ENCODE measurements at regions not wholly inside any gene's neighbourhood (a gene's known extent, or its start where the extent isn't known, plus 50 kb on each side); places are given as distances from the start of the nearest gene placed in this dataset.
A peak's percentile ranks its signal among the peaks of the same experiment; 100 is the strongest.
"Not testable (repeated sequence)": the region's sequence is repeated elsewhere in the genome, so short reads cannot be mapped to it uniquely, and the experiment has no call there.

GRCh38 chr2:144128130-144128746 is 391.7 kb downstream of the ZEB2 start:
- H3K4me1 Mint-ChIP-seq = peaks cover 1% of the 10 kb centered on the region
- H3K4me3 Mint-ChIP-seq = no peak overlapping the region
- H3K27me3 Mint-ChIP-seq = no peaks in the 10 kb centered on the region
- peaks cover 3% of the 10 kb centered on the region for H3K9me3 Mint-ChIP-seq
- DNase-seq = no peak
- H3K27ac Mint-ChIP-seq = no peak overlapping the region
- peaks cover 17% of the 10 kb centered on the region for H3K36me3 Mint-ChIP-seq

GRCh38 chr2:144127693-144128092 is 392.2 kb downstream of the ZEB2 start:
- H3K4me1 Mint-ChIP-seq = peaks cover 1% of the 10 kb centered on the region
- peaks cover 17% of the 10 kb centered on the region for H3K36me3 Mint-ChIP-seq
- H3K27me3 Mint-ChIP-seq = no peaks in the 10 kb centered on the region
- DNase-seq = no peak
- H3K27ac Mint-ChIP-seq = no peak overlapping the region
- no peak overlapping the region for H3K4me3 Mint-ChIP-seq
- H3K9me3 Mint-ChIP-seq = peaks cover 3% of the 10 kb centered on the region

DNA sequence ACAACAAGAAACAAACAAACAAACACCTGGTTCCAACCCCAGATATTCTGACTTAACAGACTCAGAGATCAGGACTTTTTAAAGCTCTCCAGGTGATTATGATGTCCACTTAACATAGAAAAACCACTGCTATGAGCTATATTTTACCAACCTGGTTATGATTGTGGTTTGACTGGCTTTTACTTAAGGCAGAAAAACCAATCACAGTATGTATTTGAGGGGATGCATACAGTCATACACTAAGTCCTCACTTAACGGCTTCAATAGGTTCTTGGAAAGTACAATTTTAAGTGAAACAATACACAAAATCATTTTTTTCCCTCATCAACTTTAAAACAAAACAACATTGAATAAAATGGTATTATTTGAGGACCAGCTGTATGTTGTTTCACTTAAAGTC is 393.6 kb downstream of the ZEB2 start:
- H3K4me1 Mint-ChIP-seq = peaks cover 1% of the 10 kb centered on the region
- no peak overlapping the region for H3K4me3 Mint-ChIP-seq
- H3K27me3 Mint-ChIP-seq = no peaks in the 10 kb centered on the region
- DNase-seq = no peak
- peaks cover 3% of the 10 kb centered on the region for H3K9me3 Mint-ChIP-seq
- H3K36me3 Mint-ChIP-seq = peaks cover 17% of the 10 kb centered on the region
- no peak overlapping the region for H3K27ac Mint-ChIP-seq

GRCh38 chr2:144125751-144126150 is 394.2 kb downstream of the ZEB2 start:
- no peak overlapping the region for H3K27ac Mint-ChIP-seq
- no peak for DNase-seq
- H3K27me3 Mint-ChIP-seq = no peaks in the 10 kb centered on the region
- no peak overlapping the region for H3K4me3 Mint-ChIP-seq
- peaks cover 1% of the 10 kb centered on the region for H3K4me1 Mint-ChIP-seq
- H3K36me3 Mint-ChIP-seq = peaks cover 17% of the 10 kb centered on the region
- peaks cover 3% of the 10 kb centered on the region for H3K9me3 Mint-ChIP-seq

DNA sequence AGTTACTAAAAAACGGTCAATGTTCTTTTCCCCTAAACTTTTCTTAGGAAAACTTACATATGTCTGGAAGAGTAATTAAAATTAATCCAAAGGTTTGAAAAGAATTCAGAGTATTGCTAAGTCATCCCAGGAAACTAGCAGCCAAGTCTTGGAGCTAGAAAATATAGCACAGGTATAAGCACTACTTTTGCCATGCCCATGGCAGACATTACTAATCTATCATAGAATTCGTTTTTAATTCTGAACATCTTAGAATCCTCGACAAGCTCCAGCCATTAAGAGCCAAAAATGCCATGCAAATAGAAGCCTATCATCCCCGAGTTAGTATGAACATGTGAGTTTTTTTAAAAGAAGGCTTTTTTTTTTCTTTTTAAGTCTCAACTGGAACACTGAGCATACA is 395.0 kb downstream of the ZEB2 start:
- H3K4me1 Mint-ChIP-seq = peaks cover 1% of the 10 kb centered on the region
- H3K27me3 Mint-ChIP-seq = no peaks in the 10 kb centered on the region
- H3K9me3 Mint-ChIP-seq = peaks cover 3% of the 10 kb centered on the region
- no peak for DNase-seq
- H3K4me3 Mint-ChIP-seq = no peak overlapping the region
- no peak overlapping the region for H3K27ac Mint-ChIP-seq
- H3K36me3 Mint-ChIP-seq = peaks cover 17% of the 10 kb centered on the region

DNA sequence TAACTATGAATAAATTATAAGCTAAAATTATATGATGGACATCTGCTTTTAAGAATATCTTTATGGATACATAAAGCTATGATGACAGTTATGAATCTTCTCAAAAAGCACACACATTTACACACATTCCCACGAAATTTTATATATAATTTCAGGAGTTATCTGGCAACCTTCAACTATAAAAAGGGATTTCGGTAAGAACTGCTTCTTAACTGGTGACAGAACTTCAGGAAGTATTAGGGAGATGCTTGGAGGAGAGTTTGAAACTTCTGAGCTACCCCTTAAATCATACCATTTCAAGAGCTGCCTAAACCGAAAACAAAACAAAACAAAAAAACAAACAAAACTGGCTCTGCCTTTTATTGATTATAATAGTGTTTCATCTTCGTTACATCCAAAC is 399.4 kb downstream of the ZEB2 start:
- no peak overlapping the region for H3K4me3 Mint-ChIP-seq
- peaks cover 10% of the 10 kb centered on the region for H3K36me3 Mint-ChIP-seq
- no peaks in the 10 kb centered on the region for H3K9me3 Mint-ChIP-seq
- H3K27me3 Mint-ChIP-seq = no peaks in the 10 kb centered on the region
- H3K27ac Mint-ChIP-seq = no peak overlapping the region
- DNase-seq = no peak
- peaks cover 6% of the 10 kb centered on the region for H3K4me1 Mint-ChIP-seq

DNA sequence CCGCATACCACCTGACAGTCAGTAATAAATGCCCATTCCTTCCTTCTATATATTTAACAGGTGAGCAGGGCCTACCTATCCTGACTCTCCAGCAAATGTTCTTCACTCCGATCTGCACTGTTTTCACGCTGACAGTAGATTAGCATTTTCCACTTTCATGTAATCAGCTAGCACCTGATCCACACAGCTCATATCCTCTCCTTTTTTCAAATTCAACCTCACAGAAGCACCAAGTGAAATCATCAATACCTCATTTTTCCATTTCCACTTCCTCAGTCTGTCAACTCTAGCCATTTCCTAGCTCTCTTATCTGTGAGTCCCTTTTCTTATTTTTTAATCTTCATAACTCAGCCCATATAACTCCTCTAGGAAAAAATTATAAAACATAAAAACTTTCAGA is 402.8 kb downstream of the ZEB2 start:
- Mint-ChIP-seq H3K9me3 (peaks cover 6% of the 10 kb centered on the region), H3K27me3 (no peaks in the 10 kb centered on the region), H3K27ac (peak overlapping the region; percentile 12), H3K36me3 (peaks cover 14% of the 10 kb centered on the region), H3K4me1 (peaks cover 10% of the 10 kb centered on the region), H3K4me3 (no peak overlapping the region)
- DNase-seq = no peak

DNA sequence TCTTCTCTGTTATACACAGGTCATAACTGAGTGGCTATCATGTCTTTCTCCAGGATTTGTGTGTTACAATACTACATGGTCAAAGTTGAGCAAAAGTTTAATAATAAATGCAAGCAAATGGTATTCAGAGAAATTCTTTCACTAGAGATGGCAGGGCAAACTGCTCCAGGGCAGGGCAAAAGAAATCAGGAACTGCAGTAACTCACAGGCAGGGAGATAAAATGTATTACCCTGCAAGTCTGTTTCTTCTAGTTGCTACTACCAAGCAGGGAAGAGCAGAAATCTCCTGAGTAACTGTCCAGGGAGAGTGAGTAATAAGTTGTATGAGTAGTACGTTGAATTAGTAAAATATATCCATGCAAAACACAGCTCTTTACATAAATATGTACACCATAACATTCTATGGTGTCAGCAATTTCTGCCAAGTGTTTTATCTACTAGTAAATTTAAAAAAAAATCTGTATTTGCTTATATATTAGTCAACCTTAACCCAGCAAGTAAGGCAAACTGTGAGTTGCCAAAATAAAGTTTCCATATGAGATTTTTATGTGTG is 404.1 kb downstream of the ZEB2 start:
- DNase-seq = no peak
- no peak overlapping the region for H3K4me3 Mint-ChIP-seq
- peaks cover 17% of the 10 kb centered on the region for H3K36me3 Mint-ChIP-seq
- no peak overlapping the region for H3K27ac Mint-ChIP-seq
- H3K4me1 Mint-ChIP-seq = peaks cover 10% of the 10 kb centered on the region
- H3K9me3 Mint-ChIP-seq = peaks cover 6% of the 10 kb centered on the region
- no peaks in the 10 kb centered on the region for H3K27me3 Mint-ChIP-seq

DNA sequence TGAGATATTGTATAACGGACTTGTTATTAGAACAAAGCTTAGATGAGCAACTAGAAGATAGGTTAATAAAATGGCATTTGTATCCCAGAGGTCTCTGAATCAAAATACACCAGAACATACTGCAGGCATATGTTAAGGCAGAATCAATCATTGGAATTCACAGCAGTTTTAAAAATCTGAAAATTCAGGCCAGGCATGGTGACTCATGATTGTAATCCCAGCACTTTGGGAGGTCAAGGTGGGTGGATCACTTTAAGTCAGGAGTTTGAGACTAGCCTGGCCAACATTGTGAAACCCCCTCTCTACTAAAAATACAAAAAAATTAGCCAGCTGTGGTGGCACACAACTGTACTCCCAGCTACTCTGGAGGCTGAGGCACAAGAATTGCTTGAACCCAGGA is 405.2 kb downstream of the ZEB2 start:
- peaks cover 10% of the 10 kb centered on the region for H3K4me1 Mint-ChIP-seq

GRCh38 chr2:144111437-144111836 is 408.5 kb downstream of the ZEB2 start:
- Mint-ChIP-seq H3K36me3 (peaks cover 42% of the 10 kb centered on the region), H3K27me3 (no peaks in the 10 kb centered on the region), H3K4me1 (peaks cover 4% of the 10 kb centered on the region), H3K9me3 (peaks cover 24% of the 10 kb centered on the region), H3K4me3 (no peak overlapping the region), H3K27ac (no peak overlapping the region)
- DNase-seq = no peak

More for the DNA sequence above, 405.2 kb downstream of the ZEB2 start:
- no peak for DNase-seq
- Mint-ChIP-seq H3K36me3 (peaks cover 17% of the 10 kb centered on the region), H3K27ac (no peak overlapping the region), H3K27me3 (no peaks in the 10 kb centered on the region), H3K9me3 (peaks cover 6% of the 10 kb centered on the region), H3K4me3 (no peak overlapping the region)

DNA sequence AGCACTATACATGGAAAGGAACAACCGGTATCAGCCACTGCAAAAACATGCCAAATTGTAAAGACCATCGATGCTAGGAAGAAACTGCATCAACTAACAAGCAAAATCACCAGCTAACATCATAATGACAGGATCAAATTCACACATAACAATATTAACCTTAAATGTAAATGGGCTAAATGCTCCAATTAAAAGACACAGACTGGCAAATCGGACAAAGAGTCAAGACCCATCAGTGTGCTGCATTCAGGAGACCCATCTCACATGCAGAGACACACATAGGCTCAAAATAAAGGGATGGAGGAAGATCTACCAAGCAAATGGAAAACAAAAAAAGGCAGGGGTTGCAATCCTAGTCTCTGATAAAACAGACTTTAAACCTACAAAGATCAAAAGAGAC is 413.8 kb downstream of the ZEB2 start:
- Mint-ChIP-seq H3K9me3 (peaks cover 27% of the 10 kb centered on the region), H3K36me3 (peaks cover 51% of the 10 kb centered on the region)
- H3K4me1 Mint-ChIP-seq, H3K4me3 Mint-ChIP-seq, H3K27me3 Mint-ChIP-seq, H3K27ac Mint-ChIP-seq, DNase-seq: not testable (repeated sequence)

DNA sequence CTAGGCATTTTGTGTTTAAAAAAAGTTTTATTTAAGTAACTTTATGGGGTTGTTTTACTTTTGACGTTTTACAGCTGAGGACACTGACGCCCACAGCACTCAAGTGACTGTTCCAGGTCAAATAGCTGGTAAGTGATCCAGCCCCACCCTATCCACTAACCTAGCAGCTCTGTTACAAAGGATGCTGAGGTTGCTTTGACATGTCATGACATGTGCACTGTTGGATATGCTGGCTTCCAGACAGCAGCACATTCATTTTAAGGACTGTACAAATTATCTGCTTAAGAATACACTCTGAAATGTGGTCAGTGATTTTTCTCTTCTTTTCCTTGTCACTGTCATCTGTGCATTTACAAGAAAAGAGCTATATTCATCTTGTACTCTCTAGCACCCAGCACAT is 417.5 kb downstream of the ZEB2 start:
- H3K9me3 Mint-ChIP-seq = peaks cover 18% of the 10 kb centered on the region
- H3K27ac Mint-ChIP-seq = no peak overlapping the region
- H3K4me3 Mint-ChIP-seq = no peak overlapping the region
- DNase-seq = no peak
- H3K4me1 Mint-ChIP-seq = peaks cover 4% of the 10 kb centered on the region
- no peaks in the 10 kb centered on the region for H3K27me3 Mint-ChIP-seq
- H3K36me3 Mint-ChIP-seq = peaks cover 34% of the 10 kb centered on the region

DNA sequence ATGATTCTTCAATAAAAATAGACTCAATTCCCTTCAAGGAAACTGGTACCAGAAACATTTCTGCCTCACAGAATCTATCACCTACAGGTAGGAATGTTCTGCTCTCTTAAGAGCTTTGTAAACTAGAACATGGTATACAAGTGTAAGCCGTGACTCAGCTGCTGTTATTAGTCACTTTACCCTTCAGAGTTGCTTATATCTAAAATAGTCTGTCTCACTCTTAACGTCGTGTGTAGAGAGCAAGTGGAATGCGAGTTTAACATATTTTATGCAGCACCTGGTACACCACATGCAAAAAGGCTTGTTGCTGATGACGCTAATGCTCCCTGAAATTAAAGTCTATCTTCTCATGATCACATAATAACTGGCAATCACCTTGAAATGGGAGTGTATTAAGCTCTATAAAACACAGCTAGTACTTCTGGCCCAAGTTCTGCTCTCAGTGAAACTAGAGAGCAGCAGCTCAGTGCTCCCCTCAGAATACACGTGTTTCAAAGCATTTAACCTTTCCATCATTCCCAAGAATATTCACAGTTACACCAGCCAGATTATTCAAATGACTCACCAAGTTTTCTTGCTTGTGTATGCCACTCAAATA is 420.0 kb downstream of the ZEB2 start:
- peaks cover 9% of the 10 kb centered on the region for H3K9me3 Mint-ChIP-seq
- no peak overlapping the region for H3K27ac Mint-ChIP-seq
- no peaks in the 10 kb centered on the region for H3K27me3 Mint-ChIP-seq
- H3K4me3 Mint-ChIP-seq = no peak overlapping the region
- peaks cover 4% of the 10 kb centered on the region for H3K4me1 Mint-ChIP-seq
- DNase-seq = no peak
- H3K36me3 Mint-ChIP-seq = peaks cover 21% of the 10 kb centered on the region

DNA sequence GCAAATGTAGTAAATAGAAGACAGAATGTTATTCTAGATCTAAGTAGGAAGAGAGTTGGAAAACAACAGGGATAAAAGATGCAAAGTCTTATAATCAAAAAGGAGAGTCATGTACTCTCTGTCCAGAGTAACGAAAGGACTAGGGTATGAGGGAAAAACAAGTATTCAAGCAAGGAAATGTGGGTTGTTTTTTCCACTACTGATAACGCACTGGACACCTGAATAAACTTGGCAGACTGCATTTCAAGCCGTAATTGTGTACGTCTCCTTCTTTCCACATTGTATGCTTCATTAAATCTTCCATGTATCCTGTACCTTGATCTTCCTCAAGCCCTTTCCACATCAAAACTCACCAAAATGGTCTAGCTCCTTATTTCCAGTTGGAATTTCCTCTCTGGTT is 420.6 kb downstream of the ZEB2 start:
- no peak overlapping the region for H3K4me3 Mint-ChIP-seq
- peaks cover 22% of the 10 kb centered on the region for H3K36me3 Mint-ChIP-seq
- no peak for DNase-seq
- no peak overlapping the region for H3K27ac Mint-ChIP-seq
- peaks cover 13% of the 10 kb centered on the region for H3K9me3 Mint-ChIP-seq
- no peaks in the 10 kb centered on the region for H3K27me3 Mint-ChIP-seq
- H3K4me1 Mint-ChIP-seq = peaks cover 4% of the 10 kb centered on the region

DNA sequence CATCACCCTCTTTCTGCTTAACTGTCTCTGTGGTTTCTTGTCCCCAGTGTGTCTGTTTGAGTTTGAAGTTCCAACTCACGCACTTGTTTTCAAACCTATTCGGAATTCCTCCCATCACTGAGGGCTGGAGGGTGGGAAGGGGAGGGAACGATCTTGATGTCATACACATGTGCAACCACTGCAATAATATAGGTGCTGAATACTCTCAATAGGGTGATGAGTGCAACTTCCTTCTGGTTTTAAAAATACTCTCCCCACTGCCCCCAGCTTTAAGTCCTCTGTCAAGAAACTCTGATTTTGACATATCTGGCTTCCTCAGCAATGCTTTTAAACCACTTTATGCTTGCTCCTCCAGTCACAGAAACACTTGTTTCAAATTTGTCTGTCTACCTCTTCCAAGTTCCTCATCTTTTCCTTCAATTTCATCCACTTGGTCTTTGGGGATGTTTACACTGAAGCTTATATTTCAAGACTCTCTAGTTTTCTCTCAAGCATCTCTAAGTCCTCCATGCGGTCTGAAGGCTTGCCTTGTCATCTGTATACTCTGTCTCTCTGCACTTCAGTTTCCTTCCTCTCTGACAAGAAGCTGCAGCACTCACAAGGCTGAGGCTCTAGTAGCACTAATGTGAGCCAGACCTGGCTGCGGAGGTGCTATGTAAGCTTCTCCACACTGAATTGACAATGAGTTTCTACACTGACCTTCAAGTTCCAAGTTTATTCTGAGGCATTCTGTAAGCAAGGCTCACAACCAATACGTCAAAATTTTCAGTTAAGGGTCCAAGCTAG is 422.3 kb downstream of the ZEB2 start:
- no peak overlapping the region for H3K27ac Mint-ChIP-seq
- peaks cover 22% of the 10 kb centered on the region for H3K36me3 Mint-ChIP-seq
- H3K9me3 Mint-ChIP-seq = peaks cover 17% of the 10 kb centered on the region
- H3K4me3 Mint-ChIP-seq = no peak overlapping the region
- no peak for DNase-seq
- H3K4me1 Mint-ChIP-seq = peaks cover 4% of the 10 kb centered on the region
- H3K27me3 Mint-ChIP-seq = no peaks in the 10 kb centered on the region
